NCI-H446 (cell line): ENCODE measurements at regions not wholly inside any gene's neighbourhood (a gene's known extent, or its start where the extent isn't known, plus 50 kb on each side); places are given as distances from the start of the nearest gene placed in this dataset.
"Not testable (repeated sequence)": the region's sequence is repeated elsewhere in the genome, so short reads cannot be mapped to it uniquely, and the experiment has no call there.

Experiments
- DNase-seq, 2 experiments: peaks; one replicate each; lab custom pipeline; 2025; lab: John Stamatoyannopoulos, UW

DNA sequence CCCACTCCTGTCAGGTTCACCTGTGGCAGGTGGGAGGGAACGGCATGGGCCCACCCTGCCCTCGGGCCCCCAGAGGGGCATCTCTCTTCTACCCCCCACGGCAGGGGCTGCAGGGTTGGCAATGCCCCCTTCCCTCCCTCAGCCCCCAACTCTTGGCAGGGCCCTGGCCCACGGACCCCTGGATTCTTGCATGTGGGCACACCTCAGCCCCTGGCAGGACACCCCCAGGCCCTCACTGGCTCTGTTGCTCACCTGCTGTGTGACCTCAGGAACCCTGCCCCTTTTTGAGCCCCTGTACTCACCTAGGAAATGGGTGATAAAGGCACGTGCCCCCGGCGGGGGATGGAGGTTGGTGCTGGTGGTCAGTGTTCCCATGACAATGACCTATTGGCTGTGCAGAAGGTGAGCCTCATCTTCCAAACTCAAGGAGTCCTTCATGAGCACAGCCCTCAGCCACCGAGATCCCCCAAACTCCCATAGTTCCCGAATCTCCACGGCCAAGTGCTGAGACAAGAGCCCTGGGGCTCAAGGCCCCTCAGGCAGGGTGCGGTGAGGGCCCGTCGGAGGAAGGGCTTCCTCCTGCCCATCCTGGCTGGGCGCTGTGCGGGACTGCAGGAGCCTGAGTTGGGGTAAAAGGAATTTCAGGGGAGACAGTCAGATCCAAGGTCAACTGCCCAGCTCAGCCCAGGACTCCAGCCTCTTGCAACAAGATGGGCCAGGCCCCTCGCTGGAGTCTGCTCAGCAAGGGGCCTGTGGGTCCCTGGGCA, 198.2 kb downstream of the IGLL1 start:
- no peak for DNase-seq

DNA sequence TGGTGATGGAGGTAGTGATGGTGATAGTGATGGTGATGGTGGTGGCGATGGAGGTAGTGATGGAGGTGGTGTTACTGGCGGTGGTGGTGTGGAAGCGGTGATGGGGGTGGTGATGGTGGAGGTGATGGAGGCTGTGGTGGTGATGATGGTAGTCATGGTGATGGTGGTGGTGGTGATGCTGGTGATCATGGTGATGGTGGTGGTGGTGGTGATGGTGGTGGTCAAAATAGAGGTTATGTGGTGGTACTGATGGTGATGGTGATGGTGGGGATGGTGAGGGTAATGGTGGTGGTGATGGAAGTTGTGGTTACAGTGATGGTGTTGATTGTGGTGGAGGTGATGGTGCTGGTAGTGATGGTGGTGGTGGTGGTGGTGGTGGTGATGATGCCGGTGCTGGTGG, 199.2 kb downstream of the IGLL1 start:
- DNase-seq, result no peak

DNA sequence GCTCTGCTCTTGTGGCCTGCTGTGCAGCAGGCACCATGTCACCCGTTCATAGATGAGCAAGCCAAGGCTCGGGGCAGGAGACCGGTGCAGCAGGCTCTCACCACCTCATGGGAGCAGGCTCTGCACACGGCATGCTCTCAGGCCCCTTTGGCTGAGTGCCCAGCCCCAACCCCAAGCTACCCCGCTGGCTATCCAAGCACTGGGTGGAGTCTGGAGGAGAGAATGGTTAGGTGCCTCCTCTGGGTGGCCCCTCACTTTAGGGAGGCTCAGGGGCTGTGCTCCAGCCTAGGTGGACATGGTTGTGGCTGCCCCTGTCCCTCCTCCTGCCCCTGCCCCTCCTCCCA, 199.9 kb downstream of the IGLL1 start:
- DNase-seq, result no peak

DNA sequence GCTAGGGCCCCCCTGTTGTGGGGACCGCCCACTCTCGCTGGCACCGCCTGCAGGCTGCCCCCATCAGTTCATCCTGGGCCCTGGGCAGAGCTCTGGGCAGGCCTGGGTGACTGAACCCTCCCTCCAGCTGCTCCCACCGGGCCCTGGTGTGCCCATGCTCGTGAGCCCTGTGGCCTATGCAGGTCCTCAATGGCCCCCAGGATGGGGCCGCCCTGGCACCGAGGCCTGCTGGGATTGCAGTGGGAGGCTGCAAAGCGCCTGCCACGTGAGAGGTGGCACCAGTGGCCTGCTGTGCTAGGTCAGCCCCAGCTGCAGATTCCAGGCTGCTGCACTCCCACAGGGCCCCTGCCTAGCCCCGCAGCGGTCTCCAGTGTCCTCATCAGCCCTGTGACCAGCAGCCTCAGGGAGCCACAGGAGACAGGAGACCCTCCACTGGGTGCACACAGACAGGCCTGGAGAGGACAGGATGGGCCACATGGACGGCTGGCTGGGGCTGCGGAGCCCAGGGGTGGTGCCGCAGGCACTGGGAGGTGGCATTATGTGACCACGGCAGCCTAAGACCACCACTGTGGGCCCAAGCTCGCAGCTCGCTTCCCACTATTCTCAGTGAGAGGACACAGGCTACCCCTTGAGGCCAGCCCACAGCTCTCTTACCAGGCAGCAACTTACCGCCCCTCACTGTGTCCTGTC, 199.4 kb downstream of the BCR start:
- not testable (repeated sequence) for DNase-seq

DNA sequence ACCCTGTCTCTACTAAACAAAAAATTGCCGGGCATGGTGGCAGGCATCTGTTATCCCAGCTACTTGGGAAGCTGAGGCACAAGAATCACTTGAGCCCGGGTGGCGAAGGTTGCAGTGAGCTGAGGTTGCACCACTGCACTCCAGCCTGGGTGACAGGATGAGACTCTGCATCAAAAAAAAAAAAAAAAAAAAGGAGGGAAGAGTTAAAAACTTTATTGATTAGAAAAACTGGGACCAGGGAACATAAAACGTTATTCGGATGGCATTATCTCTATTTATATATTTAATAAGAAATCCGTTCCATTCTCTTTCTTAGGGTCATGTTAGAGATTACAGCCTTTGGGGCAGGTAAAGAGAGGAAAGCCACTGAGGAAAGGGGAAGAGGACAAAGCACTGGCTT, 197.5 kb downstream of the BCR start:
- DNase-seq, result no peak

DNA sequence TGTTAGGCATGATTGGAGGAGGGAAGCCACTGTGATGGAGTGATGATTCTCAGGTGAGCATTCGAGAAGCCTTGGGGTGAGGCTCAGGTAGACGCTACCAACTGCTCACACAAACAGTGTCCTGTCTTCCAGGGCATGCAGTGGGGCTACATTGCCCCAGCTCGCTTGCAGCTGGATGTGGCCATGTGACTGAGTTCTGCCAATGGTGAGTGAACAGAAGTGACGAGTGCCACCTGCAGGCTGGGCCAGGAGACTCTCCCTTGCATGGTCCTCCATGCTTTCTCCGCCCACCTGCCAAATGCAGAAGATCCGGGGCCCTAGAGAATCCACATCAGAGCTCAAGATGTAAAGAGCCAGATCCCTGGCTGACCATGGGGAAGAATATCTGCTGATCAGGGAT, 195.9 kb downstream of the BCR start:
- DNase-seq, result no peak

DNA sequence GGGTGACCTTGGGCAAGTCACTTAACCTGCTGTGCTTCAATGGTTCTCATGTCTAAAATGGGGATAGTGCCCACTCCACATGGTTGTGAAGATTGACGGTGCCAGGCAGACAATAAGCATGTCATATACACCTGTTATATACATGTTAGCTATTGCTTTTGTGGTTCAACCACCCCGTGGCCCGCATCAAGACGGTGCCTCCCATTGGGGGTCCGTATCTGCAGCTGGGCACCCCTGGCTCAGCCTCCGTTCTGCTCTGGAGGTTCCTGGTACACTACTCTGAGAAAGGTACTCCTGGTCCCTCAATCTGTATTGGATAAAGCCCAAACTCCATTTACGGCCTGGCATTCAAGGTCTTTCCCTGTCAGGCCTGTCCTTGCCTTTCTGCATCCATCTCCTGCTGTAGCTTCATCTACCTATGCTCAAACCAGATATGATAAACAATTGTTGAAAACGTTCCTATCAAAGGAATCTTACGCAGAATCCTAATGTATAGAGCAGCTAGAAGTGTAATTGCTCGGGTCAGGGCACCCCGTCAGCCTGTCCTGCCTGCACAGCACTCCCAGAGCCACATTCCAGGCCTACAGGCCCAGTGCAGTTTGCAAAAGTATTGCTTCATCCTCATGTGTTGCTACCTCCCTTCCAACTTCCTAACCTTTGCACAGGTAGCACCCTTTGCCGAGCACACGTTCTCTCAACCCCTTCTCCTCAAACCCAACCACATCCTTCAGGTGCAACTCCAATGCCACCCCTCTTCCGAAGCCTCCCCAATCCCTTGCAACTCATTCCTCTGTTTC, 194.9 kb downstream of the BCR start:
- DNase-seq, result no peak

DNA sequence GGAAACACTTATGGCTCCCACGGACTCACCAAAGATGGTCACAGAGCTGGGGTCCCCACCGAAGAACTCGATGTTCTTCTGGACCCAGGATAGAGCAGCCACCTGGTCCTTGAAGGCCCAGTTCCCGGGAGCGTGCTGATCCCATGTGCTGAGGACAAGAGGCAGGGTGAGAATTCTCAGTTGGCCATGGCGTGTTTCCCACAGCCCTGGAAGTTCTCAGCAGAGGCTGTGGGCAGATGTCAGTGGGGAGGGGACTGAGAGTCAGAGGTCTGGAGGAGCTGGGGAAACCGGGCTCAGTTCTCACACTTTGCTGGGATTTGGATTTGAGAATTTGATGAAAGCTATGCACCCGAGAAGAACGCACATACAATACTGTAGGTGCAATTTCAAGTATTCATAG, 193.3 kb downstream of the BCR start:
- DNase-seq, result no peak

DNA sequence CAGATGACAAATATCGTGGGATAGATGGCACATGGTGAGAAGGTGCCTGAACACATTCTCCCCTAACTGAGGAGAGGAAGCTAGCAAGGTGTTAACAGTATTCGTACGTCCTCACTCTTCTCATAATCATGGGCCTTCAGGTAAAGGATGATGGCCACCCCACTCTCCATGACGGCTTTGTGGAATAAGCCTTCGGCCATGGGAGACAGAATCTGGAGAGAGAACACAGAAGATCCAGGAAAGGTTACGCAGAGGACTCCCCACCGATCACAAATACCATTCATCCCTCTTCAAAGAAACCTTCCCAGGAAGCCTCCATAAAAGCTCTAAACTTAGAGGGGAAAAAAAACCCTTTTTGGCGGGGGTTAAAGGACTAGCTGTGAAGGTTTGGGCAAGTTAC, 189.9 kb downstream of the BCR start:
- DNase-seq, result no peak

DNA sequence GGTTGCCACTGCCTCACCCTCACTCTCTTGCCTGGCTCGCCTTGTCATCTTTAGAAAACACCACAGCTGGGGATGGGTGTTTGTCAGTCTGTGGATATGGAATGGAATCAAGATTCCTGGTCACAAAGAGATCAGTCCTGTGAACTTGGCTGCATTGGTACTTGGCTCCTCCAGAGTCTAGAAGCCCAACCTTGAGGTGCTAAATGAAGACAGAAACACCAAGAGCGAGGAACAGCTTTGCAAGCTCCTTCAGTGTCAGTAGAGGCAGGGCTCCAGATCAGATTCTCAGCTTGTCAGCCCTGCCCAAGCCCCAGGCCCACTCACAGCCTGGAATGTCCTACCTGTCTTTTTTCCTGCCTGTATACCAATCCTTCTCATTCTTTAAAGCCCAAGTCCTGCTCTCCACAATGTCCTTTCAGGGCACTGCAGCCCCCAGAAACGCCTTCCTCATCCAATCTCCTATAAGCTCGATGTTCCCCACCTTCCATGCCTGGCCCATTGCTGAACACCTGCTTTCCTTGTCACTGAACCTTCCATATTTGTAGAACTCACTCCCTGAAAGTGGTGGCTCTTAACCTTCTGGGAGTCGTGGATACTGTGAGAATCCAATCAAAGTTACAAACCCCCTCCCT, 188.9 kb downstream of the BCR start:
- DNase-seq, result no peak
